A549 (cell line): ENCODE measurements at regions not wholly inside any gene's neighbourhood (a gene's known extent, or its start where the extent isn't known, plus 50 kb on each side); places are given as distances from the start of the nearest gene placed in this dataset.

Experiments used
- CEBPB ChIP-seq, 2 experiments: fragments of >200 bp in 1 of 2; sonication (Bioruptor Twin) in 1 of 2; formaldehyde crosslinking in 1 of 2; IDR thresholded peaks; 2 replicates each; pipeline ENCODE4 v1.6.1; 2012 to 2016
- EP300 ChIP-seq, 2 experiments: fragments of >200 bp; sonication (Bioruptor Twin); formaldehyde crosslinking; IDR thresholded peaks; 2 replicates in 1 of 2; 3 replicates in 1 of 2; pipeline ENCODE4 v1.6.1; 2016 to 2017
- ESRRA ChIP-seq: fragments of 150-350 bp; IDR thresholded peaks from 2 replicates; pipeline ENCODE4 v1.6.1; 2014; ENCODE audit warnings: mild to moderate bottlenecking, low read length, borderline replicate concordance
- PHF8 ChIP-seq: fragments of 200-600 bp; sonication (generic); IDR thresholded peaks from 2 replicates; pipeline ENCODE4 v1.6.1; 2016; ENCODE audit warnings: low read depth, mild to moderate bottlenecking, antibody characterized with exemption, moderate library complexity, borderline replicate concordance
- RAD21 ChIP-seq, 2 experiments: fragments of >200 bp in 1 of 2; sonication (Bioruptor Twin) in 1 of 2; formaldehyde crosslinking in 1 of 2; IDR thresholded peaks in 1 of 2; conservative IDR thresholded peaks in 1 of 2; 2 replicates in 1 of 2; 3 replicates in 1 of 2; pipeline ENCODE4 v1.6.1; 2012 to 2018; ENCODE audit warnings: inconsistent platforms in 1 of 2
- RARB ChIP-seq: fragments of 250-450 bp; sonication (Bioruptor Pico); IDR thresholded peaks from 2 replicates; pipeline ENCODE4 v1.8.0; 2021; ENCODE audit warnings: mild to moderate bottlenecking, moderate library complexity
- TF ChIP-seq, protein P1 (sequence below): fragments of >200 bp; sonication (Bioruptor Twin); formaldehyde crosslinking; IDR thresholded peaks from 3 replicates; pipeline ENCODE4 v1.5.1; 2016
- TF ChIP-seq, protein P2 (sequence below): fragments of 250-450 bp; sonication (Bioruptor Pico); IDR thresholded peaks from 2 replicates; pipeline ENCODE4 v1.5.0; 2021; ENCODE audit warnings: mild to moderate bottlenecking, moderate library complexity, borderline replicate concordance
- TF ChIP-seq, protein P3 (sequence below): fragments of 200-600 bp; sonication (generic); IDR thresholded peaks from 2 replicates; pipeline ENCODE4 v1.6.1; 2016; ENCODE audit warnings: antibody characterized with exemption, mild to moderate bottlenecking, moderate library complexity
- TF ChIP-seq, protein P4 (sequence below): IDR thresholded peaks from 2 replicates; pipeline ENCODE4 v1.6.1; 2012; ENCODE audit warnings: low read depth, borderline replicate concordance

DNA sequence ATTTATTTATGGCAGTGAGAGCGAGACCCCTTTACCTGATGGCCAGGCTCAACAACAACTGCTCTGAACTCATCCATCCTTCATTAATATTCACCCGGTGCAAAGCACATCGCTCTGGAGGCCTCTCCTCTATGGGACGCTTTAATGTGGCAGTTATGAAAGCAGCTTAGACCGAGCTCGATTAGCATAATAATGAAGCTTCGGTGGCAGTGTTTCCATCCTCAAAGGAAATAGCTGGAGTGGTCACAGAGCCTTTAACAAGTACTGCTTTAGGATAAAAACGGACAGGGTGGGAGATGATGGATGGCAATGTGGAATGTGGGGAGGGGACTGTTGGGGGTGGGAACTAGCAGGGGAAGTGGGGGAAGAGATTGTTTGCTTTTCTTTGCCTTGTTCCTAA, 243.9 kb downstream of the SLC4A3 start:
- TF ChIP-seq RARB (CRISPR knock-in tag) (no peak), RAD21 (conservative IDR thresholded peaks at IDR 0.05 in 1 of 2, IDR thresholded peaks at IDR 0.05 in 1 of 2) (no peak), PHF8 (no peak), ESRRA (no peak), CEBPB (IDR thresholded peaks at IDR 0.05) (no peak), EP300 (IDR thresholded peaks at IDR 0.05) (no peak)
- TF ChIP-seq, protein P1, sequence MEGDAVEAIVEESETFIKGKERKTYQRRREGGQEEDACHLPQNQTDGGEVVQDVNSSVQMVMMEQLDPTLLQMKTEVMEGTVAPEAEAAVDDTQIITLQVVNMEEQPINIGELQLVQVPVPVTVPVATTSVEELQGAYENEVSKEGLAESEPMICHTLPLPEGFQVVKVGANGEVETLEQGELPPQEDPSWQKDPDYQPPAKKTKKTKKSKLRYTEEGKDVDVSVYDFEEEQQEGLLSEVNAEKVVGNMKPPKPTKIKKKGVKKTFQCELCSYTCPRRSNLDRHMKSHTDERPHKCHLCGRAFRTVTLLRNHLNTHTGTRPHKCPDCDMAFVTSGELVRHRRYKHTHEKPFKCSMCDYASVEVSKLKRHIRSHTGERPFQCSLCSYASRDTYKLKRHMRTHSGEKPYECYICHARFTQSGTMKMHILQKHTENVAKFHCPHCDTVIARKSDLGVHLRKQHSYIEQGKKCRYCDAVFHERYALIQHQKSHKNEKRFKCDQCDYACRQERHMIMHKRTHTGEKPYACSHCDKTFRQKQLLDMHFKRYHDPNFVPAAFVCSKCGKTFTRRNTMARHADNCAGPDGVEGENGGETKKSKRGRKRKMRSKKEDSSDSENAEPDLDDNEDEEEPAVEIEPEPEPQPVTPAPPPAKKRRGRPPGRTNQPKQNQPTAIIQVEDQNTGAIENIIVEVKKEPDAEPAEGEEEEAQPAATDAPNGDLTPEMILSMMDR, result no peak
- TF ChIP-seq, protein P2, sequence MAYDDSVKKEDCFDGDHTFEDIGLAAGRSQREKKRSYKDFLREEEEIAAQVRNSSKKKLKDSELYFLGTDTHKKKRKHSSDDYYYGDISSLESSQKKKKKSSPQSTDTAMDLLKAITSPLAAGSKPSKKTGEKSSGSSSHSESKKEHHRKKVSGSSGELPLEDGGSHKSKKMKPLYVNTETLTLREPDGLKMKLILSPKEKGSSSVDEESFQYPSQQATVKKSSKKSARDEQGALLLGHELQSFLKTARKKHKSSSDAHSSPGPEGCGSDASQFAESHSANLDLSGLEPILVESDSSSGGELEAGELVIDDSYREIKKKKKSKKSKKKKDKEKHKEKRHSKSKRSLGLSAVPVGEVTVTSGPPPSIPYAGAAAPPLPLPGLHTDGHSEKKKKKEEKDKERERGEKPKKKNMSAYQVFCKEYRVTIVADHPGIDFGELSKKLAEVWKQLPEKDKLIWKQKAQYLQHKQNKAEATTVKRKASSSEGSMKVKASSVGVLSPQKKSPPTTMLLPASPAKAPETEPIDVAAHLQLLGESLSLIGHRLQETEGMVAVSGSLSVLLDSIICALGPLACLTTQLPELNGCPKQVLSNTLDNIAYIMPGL (CRISPR knock-in tag), result no peak
- TF ChIP-seq, protein P3, sequence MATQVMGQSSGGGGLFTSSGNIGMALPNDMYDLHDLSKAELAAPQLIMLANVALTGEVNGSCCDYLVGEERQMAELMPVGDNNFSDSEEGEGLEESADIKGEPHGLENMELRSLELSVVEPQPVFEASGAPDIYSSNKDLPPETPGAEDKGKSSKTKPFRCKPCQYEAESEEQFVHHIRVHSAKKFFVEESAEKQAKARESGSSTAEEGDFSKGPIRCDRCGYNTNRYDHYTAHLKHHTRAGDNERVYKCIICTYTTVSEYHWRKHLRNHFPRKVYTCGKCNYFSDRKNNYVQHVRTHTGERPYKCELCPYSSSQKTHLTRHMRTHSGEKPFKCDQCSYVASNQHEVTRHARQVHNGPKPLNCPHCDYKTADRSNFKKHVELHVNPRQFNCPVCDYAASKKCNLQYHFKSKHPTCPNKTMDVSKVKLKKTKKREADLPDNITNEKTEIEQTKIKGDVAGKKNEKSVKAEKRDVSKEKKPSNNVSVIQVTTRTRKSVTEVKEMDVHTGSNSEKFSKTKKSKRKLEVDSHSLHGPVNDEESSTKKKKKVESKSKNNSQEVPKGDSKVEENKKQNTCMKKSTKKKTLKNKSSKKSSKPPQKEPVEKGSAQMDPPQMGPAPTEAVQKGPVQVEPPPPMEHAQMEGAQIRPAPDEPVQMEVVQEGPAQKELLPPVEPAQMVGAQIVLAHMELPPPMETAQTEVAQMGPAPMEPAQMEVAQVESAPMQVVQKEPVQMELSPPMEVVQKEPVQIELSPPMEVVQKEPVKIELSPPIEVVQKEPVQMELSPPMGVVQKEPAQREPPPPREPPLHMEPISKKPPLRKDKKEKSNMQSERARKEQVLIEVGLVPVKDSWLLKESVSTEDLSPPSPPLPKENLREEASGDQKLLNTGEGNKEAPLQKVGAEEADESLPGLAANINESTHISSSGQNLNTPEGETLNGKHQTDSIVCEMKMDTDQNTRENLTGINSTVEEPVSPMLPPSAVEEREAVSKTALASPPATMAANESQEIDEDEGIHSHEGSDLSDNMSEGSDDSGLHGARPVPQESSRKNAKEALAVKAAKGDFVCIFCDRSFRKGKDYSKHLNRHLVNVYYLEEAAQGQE, result no peak
- TF ChIP-seq, protein P4, sequence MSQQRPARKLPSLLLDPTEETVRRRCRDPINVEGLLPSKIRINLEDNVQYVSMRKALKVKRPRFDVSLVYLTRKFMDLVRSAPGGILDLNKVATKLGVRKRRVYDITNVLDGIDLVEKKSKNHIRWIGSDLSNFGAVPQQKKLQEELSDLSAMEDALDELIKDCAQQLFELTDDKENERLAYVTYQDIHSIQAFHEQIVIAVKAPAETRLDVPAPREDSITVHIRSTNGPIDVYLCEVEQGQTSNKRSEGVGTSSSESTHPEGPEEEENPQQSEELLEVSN, result no peak
